ENCODE measurements at regions not wholly inside any gene's neighbourhood (a gene's known extent, or its start where the extent isn't known, plus 50 kb on each side); places are given as distances from the start of the nearest gene placed in this dataset.

DNA sequence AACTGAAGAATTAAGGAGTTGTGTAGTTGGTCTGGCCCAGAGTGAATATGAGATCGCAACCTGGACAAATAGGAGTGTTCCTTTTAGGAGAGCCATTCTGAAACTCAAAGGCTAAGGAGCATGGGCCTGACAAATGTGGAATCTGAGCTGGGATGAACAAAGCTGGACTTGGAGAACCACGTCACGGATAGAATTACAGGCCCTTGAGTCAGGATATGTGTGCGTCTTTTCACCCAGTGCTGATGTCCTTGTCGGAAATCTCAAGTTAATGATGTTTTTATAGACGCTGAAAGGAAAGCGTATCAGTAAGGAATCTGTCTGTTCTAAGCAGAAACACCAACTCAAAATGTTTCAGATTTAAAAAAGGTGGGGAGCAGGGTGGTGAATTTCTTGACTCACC lies 173.8 kb upstream of the ZKSCAN2 start:
- Histone ChIP-seq H3K27ac (no peak overlapping the region), H3K4me3 (no peak overlapping the region), H3K4me1 (no peaks in the 10 kb centered on the region), H3K9me3 (peaks cover 0 to 4% (median 2%) of the 10 kb centered on the region in 4 donors), H3K27me3 (no peaks in the 10 kb centered on the region), H3K36me3 (no peaks in the 10 kb centered on the region)
- no peak for TF ChIP-seq POLR2AphosphoS5 (IDR thresholded peaks at IDR 0.05)
- 88 to 94% methylated on average over 7 of the region's 7 CpGs for WGBS, 2 donors
- no peak for DNase-seq
- ATAC-seq (ENCODE audit: low FRiP score in 2 of 2), result no peak

DNA sequence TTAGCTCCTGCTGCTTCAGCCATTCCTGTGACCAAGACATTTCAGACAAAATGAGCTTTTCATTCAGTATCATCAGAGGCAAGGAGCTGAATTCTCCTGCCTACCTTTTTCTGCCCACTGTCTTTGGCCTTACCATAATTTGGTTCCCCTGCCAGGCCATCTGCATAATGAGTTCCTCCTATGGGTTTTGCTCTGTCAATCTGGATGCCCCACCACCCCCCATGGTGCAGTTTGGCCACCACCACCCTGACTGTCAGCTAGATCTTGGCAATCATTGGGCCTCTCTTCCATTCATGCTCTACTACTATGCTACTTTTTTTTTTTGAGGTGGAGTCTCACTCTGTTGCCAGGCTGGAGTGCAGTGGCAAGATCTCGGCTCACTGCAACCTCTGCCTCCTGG lies 169.2 kb upstream of the ZKSCAN2 start:
- H3K27me3 ChIP-seq, result no peaks in the 10 kb centered on the region
- H3K4me1 ChIP-seq, result no peaks in the 10 kb centered on the region
- 77 to 78% methylated on average over 1 of the region's 1 CpG for WGBS, 2 donors
- H3K9me3 ChIP-seq, result peaks cover 0 to 4% (median 2%) of the 10 kb centered on the region in 4 donors
- H3K27ac ChIP-seq, result no peak overlapping the region
- H3K4me3 ChIP-seq, result no peak overlapping the region
- DNase-seq (no peak), ATAC-seq (ENCODE audit: low FRiP score in 2 of 2) (no peak)
- TF ChIP-seq POLR2AphosphoS5 (IDR thresholded peaks at IDR 0.05) (no peak), POLR2A (IDR thresholded peaks at IDR 0.05) (no peak), EP300 (IDR thresholded peaks at IDR 0.05) (no peak)
- TF ChIP-seq, protein P1, sequence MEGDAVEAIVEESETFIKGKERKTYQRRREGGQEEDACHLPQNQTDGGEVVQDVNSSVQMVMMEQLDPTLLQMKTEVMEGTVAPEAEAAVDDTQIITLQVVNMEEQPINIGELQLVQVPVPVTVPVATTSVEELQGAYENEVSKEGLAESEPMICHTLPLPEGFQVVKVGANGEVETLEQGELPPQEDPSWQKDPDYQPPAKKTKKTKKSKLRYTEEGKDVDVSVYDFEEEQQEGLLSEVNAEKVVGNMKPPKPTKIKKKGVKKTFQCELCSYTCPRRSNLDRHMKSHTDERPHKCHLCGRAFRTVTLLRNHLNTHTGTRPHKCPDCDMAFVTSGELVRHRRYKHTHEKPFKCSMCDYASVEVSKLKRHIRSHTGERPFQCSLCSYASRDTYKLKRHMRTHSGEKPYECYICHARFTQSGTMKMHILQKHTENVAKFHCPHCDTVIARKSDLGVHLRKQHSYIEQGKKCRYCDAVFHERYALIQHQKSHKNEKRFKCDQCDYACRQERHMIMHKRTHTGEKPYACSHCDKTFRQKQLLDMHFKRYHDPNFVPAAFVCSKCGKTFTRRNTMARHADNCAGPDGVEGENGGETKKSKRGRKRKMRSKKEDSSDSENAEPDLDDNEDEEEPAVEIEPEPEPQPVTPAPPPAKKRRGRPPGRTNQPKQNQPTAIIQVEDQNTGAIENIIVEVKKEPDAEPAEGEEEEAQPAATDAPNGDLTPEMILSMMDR (IDR thresholded peaks at IDR 0.05), result no peak
- H3K36me3 ChIP-seq, result no peaks in the 10 kb centered on the region

DNA sequence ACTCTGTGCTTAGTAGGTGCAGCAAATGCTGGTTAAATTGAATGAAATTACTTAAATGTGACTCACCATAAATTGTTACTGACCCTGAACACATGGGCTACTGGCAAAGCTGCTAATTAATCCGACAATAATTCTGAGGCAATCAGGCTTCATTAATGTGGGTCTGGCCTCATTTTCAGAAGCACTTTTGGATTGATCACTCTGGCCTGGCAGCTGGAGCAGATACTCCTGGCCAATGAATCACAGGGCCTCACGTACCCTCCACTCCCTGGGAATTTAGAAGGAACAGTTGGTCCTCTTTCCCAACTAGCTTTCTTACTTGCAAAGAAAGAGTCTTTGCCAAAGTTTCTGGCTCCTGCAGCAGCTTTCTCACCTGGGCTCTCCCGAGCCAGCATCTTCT lies 162.0 kb upstream of the ZKSCAN2 start:
- TF ChIP-seq, protein P1 (IDR thresholded peaks at IDR 0.05), result no peak
- H3K9me3 ChIP-seq, result no peaks in the 10 kb centered on the region
- H3K4me1 ChIP-seq, result no peaks in the 10 kb centered on the region
- no peaks in the 10 kb centered on the region for H3K36me3 ChIP-seq
- WGBS, 2 donors, result 70 to 81% methylated on average over 3 of the region's 3 CpGs
- DNase-seq, result no peak
- no peak overlapping the region for H3K4me3 ChIP-seq
- no peaks in the 10 kb centered on the region for H3K27me3 ChIP-seq
- no peak overlapping the region for H3K27ac ChIP-seq
- no peak for ATAC-seq (ENCODE audit: low FRiP score in 2 of 2)

DNA sequence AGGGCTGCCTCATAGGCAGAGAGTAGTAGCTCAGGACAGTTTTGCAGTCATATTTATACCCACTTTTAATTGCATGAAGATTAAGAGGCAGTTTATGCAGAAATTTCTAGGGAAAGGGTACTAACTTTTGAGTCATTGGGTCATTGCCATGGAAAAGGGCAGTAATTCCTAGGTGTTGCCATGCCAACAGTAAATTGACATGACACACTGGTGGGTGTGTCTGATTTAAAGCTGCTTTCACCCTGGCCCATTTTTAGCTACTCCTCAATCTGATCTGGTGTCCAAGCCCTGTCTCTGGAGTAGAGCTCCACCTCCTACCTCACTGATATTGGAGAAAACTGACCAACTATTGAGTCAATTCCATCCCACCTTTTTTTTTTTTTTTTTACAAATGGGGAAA lies 161.5 kb upstream of the ZKSCAN2 start:
- no peaks in the 10 kb centered on the region for H3K9me3 ChIP-seq
- no peak overlapping the region for H3K4me3 ChIP-seq
- H3K36me3 ChIP-seq, result no peaks in the 10 kb centered on the region
- H3K27me3 ChIP-seq, result no peaks in the 10 kb centered on the region
- no peak for TF ChIP-seq EP300 (IDR thresholded peaks at IDR 0.05)
- no peak for TF ChIP-seq POLR2A (IDR thresholded peaks at IDR 0.05)
- TF ChIP-seq, protein P1 (IDR thresholded peaks at IDR 0.05), result no peak
- TF ChIP-seq POLR2AphosphoS5 (IDR thresholded peaks at IDR 0.05), result no peak
- H3K27ac ChIP-seq, result no peak overlapping the region
- DNase-seq (no peak), ATAC-seq (ENCODE audit: low FRiP score in 2 of 2) (no peak)
- no peaks in the 10 kb centered on the region for H3K4me1 ChIP-seq

DNA sequence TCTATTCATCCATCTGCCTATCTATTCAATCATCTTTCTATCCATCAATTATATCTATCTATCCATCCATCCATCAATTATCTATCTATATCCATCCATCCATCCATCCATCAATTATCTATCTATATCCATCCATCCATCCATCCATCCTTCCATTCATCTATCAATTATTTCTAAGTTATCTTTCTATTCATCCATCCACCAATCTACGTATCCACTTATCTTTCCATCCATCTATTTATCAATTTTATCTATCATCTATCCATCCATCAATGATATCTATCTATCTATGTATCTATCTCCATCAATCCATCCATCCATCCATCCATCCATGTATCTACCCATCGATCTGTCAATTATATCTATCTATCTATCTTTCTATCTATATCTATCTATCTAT lies 158.4 kb upstream of the ZKSCAN2 start:
- WGBS, 2 donors, result 76 to 88% methylated on average over 2 of the region's 2 CpGs
- Histone ChIP-seq H3K36me3 (no peaks in the 10 kb centered on the region), H3K9me3 (no peaks in the 10 kb centered on the region), H3K27ac (no peak overlapping the region), H3K4me3 (no peak overlapping the region), H3K27me3 (no peaks in the 10 kb centered on the region), H3K4me1 (no peaks in the 10 kb centered on the region)
- ATAC-seq (ENCODE audit: low FRiP score in 2 of 2), result no peak
- no peak for TF ChIP-seq POLR2A (IDR thresholded peaks at IDR 0.05)
- TF ChIP-seq, protein P1 (IDR thresholded peaks at IDR 0.05), result no peak
- TF ChIP-seq POLR2AphosphoS5 (IDR thresholded peaks at IDR 0.05), result no peak
- no peak for TF ChIP-seq EP300 (IDR thresholded peaks at IDR 0.05)
- DNase-seq, result no peak
